Right ventricle myocardium inferior (tissue), 1 donor: ENCODE measurements at regions not wholly inside any gene's neighbourhood (a gene's known extent, or its start where the extent isn't known, plus 50 kb on each side); places are given as distances from the start of the nearest gene placed in this dataset.
"Not testable (repeated sequence)": the region's sequence is repeated elsewhere in the genome, so short reads cannot be mapped to it uniquely, and the experiment has no call there.

Experiments used
- ATAC-seq: fragments of 200-7000 bp; cut with Tn5 transposase; one replicate; pipeline ENCODE4 v1.9.1; 2020; ENCODE audit warnings: mild to moderate bottlenecking, moderate library complexity
- DNase-seq: peaks from one replicate; pipeline ENCODE4 v3.0.0; 2021; ENCODE audit errors: missing footprints
- intact Hi-C: fragments of 100-400 bp; cut with DNase I; formaldehyde crosslinking; loops from one replicate; pipeline ENCODE4 v1.11.0; 2022
- donor health status: DM: no; HTN: yes; CAD: no; lungs with severe emphysema.

DNA sequence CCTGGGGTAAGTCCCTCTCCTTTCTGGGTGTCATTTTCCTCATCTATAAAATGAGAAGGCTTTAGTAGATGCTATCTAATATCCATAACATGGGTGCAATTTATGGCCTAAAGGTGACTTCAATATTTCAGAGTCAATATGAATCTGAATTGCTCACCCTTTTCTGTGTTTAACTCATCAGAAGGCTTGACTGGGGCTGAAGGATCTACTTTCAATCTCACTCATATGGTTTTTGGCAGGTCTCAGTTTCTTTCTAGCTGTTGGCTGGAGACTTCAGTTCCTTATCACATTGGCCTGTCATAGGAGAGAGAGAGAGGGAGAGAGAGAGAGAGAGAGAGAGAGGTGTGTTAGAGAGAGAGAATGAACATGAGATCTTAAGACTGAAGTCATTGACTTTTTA, 343.7 kb upstream of the MEX3C start:
- DNase-seq (no peak), ATAC-seq (no peak)
- intact Hi-C loops, result no loop called here

- intact Hi-C loops, result no loop called here
- no peak for ATAC-seq
- DNase-seq, result no peak
Measured at GRCh38 chr18:51543658-51544155, 346.2 kb upstream of the MEX3C start.

- intact Hi-C loops, result no loop called here
- ATAC-seq, result no peak
Measured at GRCh38 chr18:51545446-51545845, 348.0 kb upstream of the MEX3C start.

GRCh38 chr18:51559198-51559901, 361.9 kb upstream of the MEX3C start:
- no peak for DNase-seq
- ATAC-seq, result no peak
- intact Hi-C loops, result no loop called here

More at GRCh38 chr18:51545446-51545845, 348.0 kb upstream of the MEX3C start:
- no peak for DNase-seq

DNA sequence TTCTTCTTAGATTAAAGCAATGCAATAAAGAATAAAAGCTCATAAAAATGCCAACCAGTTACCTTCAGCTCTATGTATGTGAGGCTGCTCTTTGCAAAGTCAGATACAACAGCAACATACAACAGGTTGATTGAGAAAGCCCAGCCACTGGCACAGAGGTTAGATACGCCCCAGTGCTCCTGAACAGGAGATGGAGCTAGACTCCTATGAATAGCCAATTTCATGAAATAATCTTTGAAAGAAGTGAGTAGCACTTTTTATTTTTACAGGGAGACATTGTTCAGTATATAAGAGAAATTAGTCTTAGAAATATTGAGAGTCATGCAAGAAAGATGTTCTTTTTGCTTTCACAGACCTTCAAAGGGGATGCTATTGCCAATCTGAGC, 362.4 kb upstream of the MEX3C start:
- no peak for DNase-seq
- intact Hi-C loops, result no loop called here
- no peak for ATAC-seq

GRCh38 chr18:51561821-51562220, 364.3 kb upstream of the MEX3C start:
- DNase-seq (no peak), ATAC-seq (peak; percentile 77)
- intact Hi-C loops, result loop anchor here (1.0 kb wide), 1 partner anchor 64 kb away; no protein-coding TSS in a partner anchor

DNA sequence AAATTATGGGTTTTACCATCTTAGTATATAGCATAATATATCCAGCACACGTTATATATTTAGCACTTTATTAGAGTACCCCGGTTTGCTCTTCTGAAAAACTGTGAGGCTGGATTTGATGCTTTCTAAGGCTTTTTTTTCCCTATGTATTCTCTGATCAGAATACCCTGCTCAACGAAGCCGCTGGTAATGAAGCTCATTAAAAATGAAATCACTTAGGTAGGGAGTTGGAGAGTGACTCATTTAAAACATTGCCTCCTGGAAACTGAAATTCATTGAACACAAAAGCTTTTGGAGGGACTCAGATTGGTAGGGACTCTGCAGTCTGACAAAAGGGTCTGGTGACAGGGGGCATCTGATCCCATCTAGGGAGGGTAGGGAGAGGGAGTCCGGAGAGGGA, 365.4 kb upstream of the MEX3C start:
- intact Hi-C loops, result loop anchor here (1.0 kb wide), 1 partner anchor 65 kb away; no protein-coding TSS in a partner anchor
- no peak for DNase-seq
- no peak for ATAC-seq

DNA sequence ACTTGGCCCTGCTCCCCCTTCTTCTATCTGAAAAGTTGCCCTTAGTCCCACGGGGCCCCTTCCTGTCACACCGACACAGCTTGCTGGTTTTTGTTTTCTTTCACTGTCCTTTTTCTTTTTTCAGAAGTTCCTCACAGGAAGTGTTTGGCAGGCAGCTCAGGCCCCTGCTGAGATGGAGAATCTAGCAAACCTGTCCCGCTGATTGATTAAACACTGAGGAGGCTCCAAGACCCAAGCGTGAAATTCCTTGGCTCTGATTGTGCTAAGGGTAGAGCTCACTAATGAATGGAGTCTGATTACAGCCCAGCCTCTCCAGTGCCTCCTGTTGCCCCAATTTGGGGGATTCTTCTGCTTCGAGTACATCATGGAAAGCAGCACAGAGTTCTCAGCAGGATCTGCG, 365.9 kb upstream of the MEX3C start:
- intact Hi-C loops, result no loop called here
- no peak for DNase-seq
- ATAC-seq, result no peak

GRCh38 chr18:51568151-51568550, 370.7 kb upstream of the MEX3C start:
- intact Hi-C loops, result no loop called here
- ATAC-seq, result no peak
- DNase-seq, result no peak

GRCh38 chr18:51569153-51569552, 371.7 kb upstream of the MEX3C start:
- intact Hi-C loops, result no loop called here
- DNase-seq, result no peak
- ATAC-seq, result peak; percentile 60

- ATAC-seq (no peak), DNase-seq (no peak)
- intact Hi-C loops, result no loop called here
Measured at GRCh38 chr18:51569561-51569960, 372.1 kb upstream of the MEX3C start.

GRCh38 chr18:51570071-51570470, 372.6 kb upstream of the MEX3C start:
- not testable (repeated sequence) for ATAC-seq, DNase-seq

GRCh38 chr18:51573886-51574285, 376.4 kb upstream of the MEX3C start:
- DNase-seq, ATAC-seq, intact Hi-C loops: not testable (repeated sequence)

More at GRCh38 chr18:51570071-51570470, 372.6 kb upstream of the MEX3C start:
- intact Hi-C loops, result not testable (repeated sequence)

DNA sequence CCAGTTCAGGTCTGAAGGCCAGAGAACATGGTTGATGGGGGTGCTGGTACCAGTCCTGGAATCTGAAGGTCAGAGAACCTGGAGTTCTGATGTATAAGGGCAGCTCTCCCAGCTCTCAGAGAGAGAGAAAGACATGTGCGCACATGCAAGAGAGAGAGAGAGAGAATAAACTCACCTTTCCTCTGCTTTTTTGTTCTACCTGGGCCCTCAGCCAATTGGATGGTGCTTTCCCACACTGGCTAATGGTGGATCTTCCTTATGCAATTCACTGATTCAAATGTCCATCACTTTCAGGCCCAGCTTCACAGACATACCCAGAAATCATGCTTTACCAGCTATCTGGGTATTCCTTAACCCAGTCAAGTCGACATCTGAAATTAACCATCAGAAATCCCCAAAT, 377.7 kb upstream of the MEX3C start:
- ATAC-seq, result no peak
- DNase-seq, result no peak
- intact Hi-C loops, result no loop called here

- intact Hi-C loops, result no loop called here
- DNase-seq (no peak), ATAC-seq (no peak)
Measured at GRCh38 chr18:51578406-51578980, 381.0 kb upstream of the MEX3C start.

- ATAC-seq, result no peak
- no peak for DNase-seq
- intact Hi-C loops, result loop anchor here (5.0 to 10.0 kb wide), 2 partner anchors 48 to 64 kb away; no protein-coding TSS in a partner anchor
Measured at GRCh38 chr18:51580580-51580979, 383.1 kb upstream of the MEX3C start.

DNA sequence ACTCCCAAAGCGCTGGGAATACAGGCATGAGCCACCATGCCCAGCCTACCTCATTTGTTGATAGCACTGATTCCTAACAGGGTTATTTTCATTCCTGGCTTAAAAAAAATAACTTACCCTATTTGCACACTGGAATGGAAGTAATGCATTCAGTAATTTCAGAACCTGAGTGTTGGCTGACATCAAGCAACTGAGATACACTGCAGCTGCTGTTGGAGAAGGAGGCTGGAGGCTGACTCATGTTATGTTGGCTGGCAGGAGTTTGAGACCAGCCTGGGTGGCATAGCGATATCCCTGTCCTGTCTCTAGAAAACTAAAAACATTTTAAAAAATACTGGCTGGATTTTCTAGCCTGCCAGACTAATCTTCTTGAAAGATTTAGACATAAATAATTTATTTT, 385.1 kb upstream of the MEX3C start:
- DNase-seq (no peak), ATAC-seq (no peak)
- intact Hi-C loops, result loop anchor here (5.0 to 10.0 kb wide), 2 partner anchors 50 to 62 kb away; no protein-coding TSS in a partner anchor

DNA sequence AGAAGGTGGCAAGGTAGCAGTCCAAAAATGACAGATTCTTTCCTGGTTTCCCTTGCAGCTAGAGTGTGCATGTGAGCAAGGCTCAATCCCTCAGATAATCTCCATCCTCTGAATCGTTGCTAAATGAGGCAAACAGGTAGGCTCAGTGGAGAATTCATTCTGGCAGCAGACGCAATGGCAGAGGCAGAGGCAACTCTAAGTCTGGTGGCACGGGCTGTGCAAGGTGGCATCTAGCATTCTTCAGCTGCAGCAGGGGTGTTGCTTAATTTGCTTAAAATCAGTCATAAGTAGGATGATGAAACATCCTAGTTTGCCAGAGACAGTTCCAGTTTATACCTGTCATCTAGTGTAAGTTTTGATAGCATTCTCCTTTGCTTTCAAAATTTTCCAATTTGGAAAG, 391.1 kb upstream of the MEX3C start:
- intact Hi-C loops, result loop anchor here (10.0 kb wide), 1 partner anchor 56 kb away; no protein-coding TSS in a partner anchor
- no peak for DNase-seq
- ATAC-seq, result no peak

GRCh38 chr18:51593931-51594330, 396.4 kb upstream of the MEX3C start:
- DNase-seq, result no peak
- ATAC-seq, result no peak
- intact Hi-C loops, result no loop called here

GRCh38 chr18:51603111-51603510, 405.6 kb upstream of the MEX3C start:
- ATAC-seq (no peak), DNase-seq (no peak)
- intact Hi-C loops, result no loop called here
